Parathyroid adenoma (tissue), 2 donors: ENCODE measurements at regions not wholly inside any gene's neighbourhood (a gene's known extent, or its start where the extent isn't known, plus 50 kb on each side); places are given as distances from the start of the nearest gene placed in this dataset.

Experiments
- H2AFZ ChIP-seq: fragments of 300-600 bp; sonication (generic); one replicate; pipeline ENCODE4 v1.7.0; 2017; ENCODE audit warnings: antibody characterized with exemption, mild to moderate bottlenecking
- H3K27ac ChIP-seq: fragments of 300-600 bp; sonication (generic); one replicate; pipeline ENCODE4 v1.7.0; 2017
- H3K27me3 ChIP-seq: fragments of 300-600 bp; sonication (generic); one replicate; pipeline ENCODE4 v1.7.0; 2017; ENCODE audit warnings: low read length; ENCODE audit not compliant: control insufficient read depth, insufficient read depth
- H3K36me3 ChIP-seq: fragments of 300-600 bp; sonication (generic); one replicate; pipeline ENCODE4 v1.7.0; 2017; ENCODE audit warnings: low read length; ENCODE audit not compliant: control insufficient read depth, insufficient read depth
- H3K4me1 ChIP-seq: fragments of 300-600 bp; sonication (generic); one replicate; pipeline ENCODE4 v1.7.0; 2017; ENCODE audit warnings: control low read depth
- H3K4me2 ChIP-seq: fragments of 300-600 bp; sonication (generic); one replicate; pipeline ENCODE4 v1.7.0; 2017; ENCODE audit warnings: low read length
- H3K4me3 ChIP-seq: fragments of 300-600 bp; sonication (generic); one replicate; pipeline ENCODE4 v1.7.0; 2017; ENCODE audit warnings: low read depth, low read length
- H3K79me2 ChIP-seq: fragments of 300-600 bp; sonication (generic); one replicate; pipeline ENCODE4 v1.7.0; 2017; ENCODE audit warnings: control low read depth
- H3K9ac ChIP-seq: fragments of 300-600 bp; sonication (generic); one replicate; pipeline ENCODE4 v1.7.0; 2017; ENCODE audit warnings: mild to moderate bottlenecking
- H3K9me3 ChIP-seq: fragments of 300-600 bp; sonication (generic); one replicate; pipeline ENCODE4 v1.7.0; 2017; ENCODE audit warnings: low read length; ENCODE audit not compliant: control insufficient read depth
- TF ChIP-seq, protein P1 (sequence below): fragments of 300-600 bp; sonication (generic); IDR thresholded peaks from one replicate; pipeline ENCODE4 v1.7.0; 2017; ENCODE audit warnings: antibody characterized with exemption, mild to moderate bottlenecking
- donor health status: primary hyperparathyroidism.

DNA sequence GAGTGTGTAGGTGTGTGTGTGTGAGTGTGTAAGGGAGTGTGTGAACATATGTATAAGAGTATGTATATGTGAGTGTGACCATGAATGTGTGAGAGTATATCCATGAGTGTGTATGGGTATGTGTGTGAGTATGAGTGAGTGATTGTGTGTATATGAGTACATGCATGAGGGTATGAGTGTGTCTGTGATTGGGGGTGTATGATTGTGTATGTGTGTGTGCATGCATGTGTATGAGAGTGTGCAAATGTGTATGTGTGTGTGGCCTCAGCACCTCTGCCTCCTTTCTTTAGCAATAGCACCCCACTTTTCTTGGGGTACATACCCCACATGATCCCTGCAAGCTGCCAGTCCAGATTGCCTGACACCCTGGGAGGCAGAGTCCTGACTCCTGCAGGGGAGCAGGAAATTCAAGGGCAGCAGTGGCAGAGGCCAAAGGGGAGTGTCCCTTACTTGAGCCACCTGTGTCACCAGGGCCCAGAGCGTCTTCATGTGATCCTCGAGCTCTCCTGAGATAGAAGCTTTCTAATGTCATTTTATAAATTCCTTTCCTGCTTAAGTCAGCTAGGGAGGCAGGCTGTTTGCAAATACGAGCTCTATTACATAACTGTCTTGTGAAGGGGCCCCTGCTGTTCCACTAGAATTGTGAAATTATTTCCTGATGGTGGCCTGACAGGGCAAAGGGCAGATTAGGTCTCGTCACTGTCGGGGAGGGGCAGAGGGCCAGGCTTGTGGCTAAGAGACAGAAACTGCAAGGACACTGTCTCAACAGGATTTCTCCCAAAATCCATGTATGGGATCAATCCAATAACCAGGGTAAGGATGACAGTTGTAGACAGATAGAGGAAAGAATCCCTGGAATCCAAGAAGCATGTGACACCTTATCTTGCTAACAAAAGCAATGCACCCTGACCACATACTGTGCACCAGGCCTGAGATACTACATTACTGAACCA lies 389.1 kb downstream of the GADD45G start:
- H3K9me3 ChIP-seq, result no peaks in the 10 kb centered on the region
- no peaks in the 10 kb centered on the region for H3K79me2 ChIP-seq
- no peaks in the 10 kb centered on the region for H3K36me3 ChIP-seq
- H2AFZ ChIP-seq, result peak overlapping the region; percentile 50
- no peak overlapping the region for H3K4me3 ChIP-seq
- H3K9ac ChIP-seq, result no peak overlapping the region
- TF ChIP-seq, protein P1, sequence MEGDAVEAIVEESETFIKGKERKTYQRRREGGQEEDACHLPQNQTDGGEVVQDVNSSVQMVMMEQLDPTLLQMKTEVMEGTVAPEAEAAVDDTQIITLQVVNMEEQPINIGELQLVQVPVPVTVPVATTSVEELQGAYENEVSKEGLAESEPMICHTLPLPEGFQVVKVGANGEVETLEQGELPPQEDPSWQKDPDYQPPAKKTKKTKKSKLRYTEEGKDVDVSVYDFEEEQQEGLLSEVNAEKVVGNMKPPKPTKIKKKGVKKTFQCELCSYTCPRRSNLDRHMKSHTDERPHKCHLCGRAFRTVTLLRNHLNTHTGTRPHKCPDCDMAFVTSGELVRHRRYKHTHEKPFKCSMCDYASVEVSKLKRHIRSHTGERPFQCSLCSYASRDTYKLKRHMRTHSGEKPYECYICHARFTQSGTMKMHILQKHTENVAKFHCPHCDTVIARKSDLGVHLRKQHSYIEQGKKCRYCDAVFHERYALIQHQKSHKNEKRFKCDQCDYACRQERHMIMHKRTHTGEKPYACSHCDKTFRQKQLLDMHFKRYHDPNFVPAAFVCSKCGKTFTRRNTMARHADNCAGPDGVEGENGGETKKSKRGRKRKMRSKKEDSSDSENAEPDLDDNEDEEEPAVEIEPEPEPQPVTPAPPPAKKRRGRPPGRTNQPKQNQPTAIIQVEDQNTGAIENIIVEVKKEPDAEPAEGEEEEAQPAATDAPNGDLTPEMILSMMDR, result no peak
- peaks cover 46% of the 10 kb centered on the region for H3K4me1 ChIP-seq
- peak overlapping the region; percentile 84 for H3K27ac ChIP-seq
- H3K4me2 ChIP-seq, result peak overlapping the region; percentile 6
- H3K27me3 ChIP-seq, result no peaks in the 10 kb centered on the region

DNA sequence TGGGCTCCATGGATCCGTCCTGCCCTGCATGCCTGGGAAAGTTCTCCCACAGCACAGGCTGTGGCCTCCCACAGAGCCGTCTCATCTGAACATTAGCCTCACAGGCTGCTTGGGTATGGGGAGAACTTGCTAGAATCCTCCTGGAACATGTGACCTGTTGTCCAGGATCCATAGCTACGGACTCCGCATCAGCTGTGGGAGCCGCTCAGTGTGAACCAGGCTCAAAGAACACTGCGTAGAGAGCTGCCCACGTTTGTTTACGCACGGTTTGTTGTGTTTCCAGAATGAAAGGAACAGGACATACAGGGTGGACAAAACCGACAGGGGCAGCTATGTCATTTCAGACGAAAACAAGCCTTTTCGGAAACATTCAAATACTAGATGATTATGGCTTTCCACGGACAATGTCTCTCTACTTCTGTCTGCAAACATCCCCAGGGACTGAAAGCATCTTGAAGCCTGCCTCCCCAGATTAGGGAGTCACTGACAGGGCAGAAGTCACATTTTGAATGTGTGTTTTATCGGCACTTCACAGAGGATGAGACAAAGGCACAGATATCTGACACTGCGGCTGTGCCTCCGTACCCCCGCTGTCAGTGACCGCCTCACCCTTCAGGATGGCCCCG lies 390.3 kb downstream of the GADD45G start:
- H3K4me2 ChIP-seq, result peak overlapping the region; percentile 9
- H3K27ac ChIP-seq, result peak overlapping the region; percentile 84
- peak overlapping the region; percentile 50 for H2AFZ ChIP-seq
- no peaks in the 10 kb centered on the region for H3K79me2 ChIP-seq
- no peaks in the 10 kb centered on the region for H3K27me3 ChIP-seq
- peaks cover 55% of the 10 kb centered on the region for H3K4me1 ChIP-seq
- TF ChIP-seq, protein P1, result no peak
- no peak overlapping the region for H3K4me3 ChIP-seq
- H3K9me3 ChIP-seq, result no peaks in the 10 kb centered on the region
- no peak overlapping the region for H3K9ac ChIP-seq
- H3K36me3 ChIP-seq, result no peaks in the 10 kb centered on the region

DNA sequence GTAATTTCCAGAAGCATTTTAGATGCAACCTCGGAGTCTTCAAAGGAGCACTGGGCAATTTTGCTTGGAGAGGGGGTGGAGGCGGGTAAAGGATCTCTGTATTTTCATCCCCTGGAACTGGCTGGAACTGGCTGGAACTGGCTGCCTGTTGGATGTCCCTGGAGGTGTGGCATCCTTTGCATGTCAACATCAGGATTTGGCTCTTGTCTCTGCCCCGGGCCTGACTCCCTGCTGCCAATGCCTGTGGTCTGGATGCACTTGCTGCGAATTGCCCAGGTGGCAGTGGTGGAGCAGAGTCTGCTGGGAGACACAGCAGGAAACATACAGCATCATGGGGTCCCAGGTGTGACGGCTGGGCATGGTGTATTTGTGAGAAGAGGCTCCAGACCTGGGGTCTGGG lies 391.3 kb downstream of the GADD45G start:
- TF ChIP-seq, protein P1, result no peak
- no peaks in the 10 kb centered on the region for H3K79me2 ChIP-seq
- no peaks in the 10 kb centered on the region for H3K9me3 ChIP-seq
- H3K4me3 ChIP-seq, result no peak overlapping the region
- H3K9ac ChIP-seq, result no peak overlapping the region
- peaks cover 64% of the 10 kb centered on the region for H3K4me1 ChIP-seq
- no peak overlapping the region for H3K4me2 ChIP-seq
- no peaks in the 10 kb centered on the region for H3K36me3 ChIP-seq
- no peak overlapping the region for H3K27ac ChIP-seq
- no peaks in the 10 kb centered on the region for H3K27me3 ChIP-seq
- H2AFZ ChIP-seq, result no peak overlapping the region

DNA sequence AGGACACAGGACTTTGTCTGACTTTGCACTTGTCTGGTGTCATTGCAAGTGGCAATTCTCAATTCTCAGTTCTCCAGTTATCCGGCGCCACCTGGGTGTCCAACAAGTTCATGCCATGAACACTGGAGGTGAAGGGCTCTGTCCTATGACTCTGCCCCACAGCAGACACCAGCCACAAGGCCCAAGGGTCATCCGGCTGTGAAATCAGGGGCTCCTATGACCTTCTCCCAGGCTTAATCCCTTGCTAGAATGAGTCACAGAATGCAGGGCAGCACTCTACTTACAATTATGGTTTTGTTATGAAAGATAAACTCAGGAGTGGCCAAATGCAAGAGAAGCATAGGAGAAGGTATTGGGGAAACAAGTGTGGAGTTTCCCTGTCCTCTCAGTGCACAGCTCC lies 392.0 kb downstream of the GADD45G start:
- TF ChIP-seq, protein P1, result no peak
- Histone ChIP-seq H3K4me2 (no peak overlapping the region), H3K4me1 (peaks cover 66% of the 10 kb centered on the region), H3K79me2 (no peaks in the 10 kb centered on the region), H3K36me3 (no peaks in the 10 kb centered on the region), H2AFZ (no peak overlapping the region), H3K27ac (no peak overlapping the region), H3K4me3 (no peak overlapping the region), H3K27me3 (no peaks in the 10 kb centered on the region), H3K9me3 (no peaks in the 10 kb centered on the region), H3K9ac (no peak overlapping the region)
